HEK293 (cell line): ENCODE measurements at regions not wholly inside any gene's neighbourhood (a gene's known extent, or its start where the extent isn't known, plus 50 kb on each side); places are given as distances from the start of the nearest gene placed in this dataset.

Experiments used
- CTCF ChIA-PET: fragments of 350-600 bp; formaldehyde crosslinking; extraction: SDS; loops from one replicate; lab custom pipeline; 2021; ENCODE audit warnings: antibody characterized with exemption; lab: Yijun Ruan, JAX
- POLR2A ChIA-PET: fragments of 300-600 bp; formaldehyde crosslinking; extraction: SDS; loops from one replicate; lab custom pipeline; 2020; ENCODE audit warnings: antibody characterized with exemption, inconsistent platforms; lab: Yijun Ruan, JAX
- H3K27ac ChIP-seq: fragments of 200-500 bp; sonication (Bioruptor generic); 2 replicates; pipeline ENCODE4 v1.5.1; 2014; ENCODE audit warnings: low read depth, low read length, control low read depth, inconsistent platforms; ENCODE audit errors: extremely low read depth
- H3K36me3 ChIP-seq, 2 experiments: fragments of 200-500 bp in 1 of 2; sonication (Bioruptor generic) in 1 of 2; 1 replicate in 1 of 2; 2 replicates in 1 of 2; pipeline ENCODE4 v1.5.1; 2014 to 2017; ENCODE audit warnings: inconsistent platforms in 2 of 2, low read length in 2 of 2; ENCODE audit not compliant: control insufficient read depth in 2 of 2, insufficient read depth in 1 of 2
- H3K4me1 ChIP-seq: fragments of 200-500 bp; sonication (Bioruptor generic); 2 replicates; pipeline ENCODE4 v1.5.1; 2014; ENCODE audit warnings: mild to moderate bottlenecking, low read length, inconsistent platforms; ENCODE audit not compliant: control insufficient read depth, insufficient read depth
- H3K4me3 ChIP-seq: 2 replicates; pipeline ENCODE4 v1.5.1; 2011; ENCODE audit warnings: low read depth, mild to moderate bottlenecking, control low read depth, low read length, moderate library complexity
- H3K9me3 ChIP-seq: fragments of 200-500 bp; sonication (Bioruptor generic); 2 replicates; pipeline ENCODE4 v1.5.1; 2014; ENCODE audit warnings: low read depth, low read length, inconsistent platforms; ENCODE audit not compliant: control insufficient read depth, insufficient read depth
- GFI1B ChIP-seq: fragments of 450-650 bp; formaldehyde crosslinking; IDR thresholded peaks from 2 replicates; pipeline ENCODE4 v1.5.1; 2016; ENCODE audit warnings: missing biosample characterization, missing genetic modification characterization
- GLI2 ChIP-seq: fragments of 450-650 bp; formaldehyde crosslinking; IDR thresholded peaks from 2 replicates; pipeline ENCODE4; 2017; ENCODE audit warnings: missing biosample characterization, missing genetic modification characterization, low read depth, borderline replicate concordance
- HOXC10 ChIP-seq: sonication (generic); formaldehyde crosslinking; IDR thresholded peaks from 2 replicates; pipeline ENCODE4 v1.8.1; 2023; ENCODE audit warnings: mild to moderate bottlenecking, missing genetic modification reagents
- HOXD13 ChIP-seq: sonication (generic); formaldehyde crosslinking; IDR thresholded peaks from 2 replicates; pipeline ENCODE4 v1.8.0; 2022; ENCODE audit warnings: missing genetic modification reagents, borderline replicate concordance
- SETDB1 ChIP-seq: IDR thresholded peaks from one replicate; pipeline ENCODE4 v1.6.1; 2017; ENCODE audit warnings: mild to moderate bottlenecking, low read length, moderate library complexity, mixed read lengths; ENCODE audit not compliant: insufficient read length
- ZBTB1 ChIP-seq: fragments of 450-650 bp; formaldehyde crosslinking; IDR thresholded peaks from 2 replicates; pipeline ENCODE4 v1.5.1; 2016; ENCODE audit warnings: missing biosample characterization, missing genetic modification characterization
- ZBTB17 ChIP-seq: fragments of 450-650 bp; formaldehyde crosslinking; IDR thresholded peaks from 2 replicates; pipeline ENCODE4 v1.5.1; 2016; ENCODE audit warnings: missing biosample characterization, missing genetic modification characterization
- ZNF132 ChIP-seq: fragments of 450-650 bp; formaldehyde crosslinking; IDR thresholded peaks from 2 replicates; pipeline ENCODE4 v1.5.1; 2017; ENCODE audit warnings: missing biosample characterization, missing genetic modification characterization, borderline replicate concordance
- ZNF157 ChIP-seq: fragments of 450-650 bp; formaldehyde crosslinking; IDR thresholded peaks from 2 replicates; pipeline ENCODE4 v1.5.1; 2016; ENCODE audit warnings: missing biosample characterization, missing genetic modification characterization
- ZNF202 ChIP-seq: fragments of 450-650 bp; formaldehyde crosslinking; IDR thresholded peaks from 2 replicates; pipeline ENCODE4 v1.5.1; 2016; ENCODE audit warnings: missing biosample characterization, missing genetic modification characterization, borderline replicate concordance
- ZNF26 ChIP-seq: fragments of 450-650 bp; formaldehyde crosslinking; IDR thresholded peaks from 2 replicates; pipeline ENCODE4 v1.5.1; 2016; ENCODE audit warnings: missing biosample characterization, missing genetic modification characterization
- ZNF350 ChIP-seq: fragments of 450-650 bp; formaldehyde crosslinking; IDR thresholded peaks from 2 replicates; pipeline ENCODE4 v1.5.0; 2017; ENCODE audit warnings: missing biosample characterization, mild to moderate bottlenecking, missing genetic modification characterization
- ZNF416 ChIP-seq: fragments of 450-650 bp; formaldehyde crosslinking; IDR thresholded peaks from 2 replicates; pipeline ENCODE4 v1.5.1; 2016; ENCODE audit warnings: missing biosample characterization, missing genetic modification characterization
- ZNF423 ChIP-seq: fragments of 450-650 bp; formaldehyde crosslinking; IDR thresholded peaks from 2 replicates; pipeline ENCODE4 v1.5.1; 2016; ENCODE audit warnings: missing biosample characterization, missing genetic modification characterization
- ZNF449 ChIP-seq: fragments of 450-650 bp; formaldehyde crosslinking; IDR thresholded peaks from 2 replicates; pipeline ENCODE4 v1.5.1; 2017; ENCODE audit warnings: missing biosample characterization, mild to moderate bottlenecking, missing genetic modification characterization, moderate library complexity
- ZNF473 ChIP-seq: fragments of 450-650 bp; formaldehyde crosslinking; IDR thresholded peaks from 2 replicates; pipeline ENCODE4 v1.5.1; 2017; ENCODE audit warnings: missing biosample characterization, missing genetic modification characterization
- ZNF518A ChIP-seq: fragments of 450-650 bp; formaldehyde crosslinking; conservative IDR thresholded peaks from 2 replicates; pipeline ENCODE4 v1.5.1; 2016; ENCODE audit warnings: low read depth, missing biosample characterization, missing genetic modification characterization
- ZNF624 ChIP-seq: fragments of 450-650 bp; formaldehyde crosslinking; IDR thresholded peaks from 2 replicates; pipeline ENCODE4 v1.5.1; 2017; ENCODE audit warnings: missing biosample characterization, missing genetic modification characterization
- ZNF792 ChIP-seq: fragments of 450-650 bp; formaldehyde crosslinking; IDR thresholded peaks from 2 replicates; pipeline ENCODE4 v1.5.1; 2016; ENCODE audit warnings: missing biosample characterization, missing genetic modification characterization
- ZSCAN16 ChIP-seq: fragments of 450-650 bp; formaldehyde crosslinking; IDR thresholded peaks from 2 replicates; pipeline ENCODE4 v1.5.1; 2016; ENCODE audit warnings: missing biosample characterization, missing genetic modification characterization

GRCh38 chr4:176897226-176897625 lies 104.5 kb upstream of the VEGFC start (continued):
- no peak for TF ChIP-seq HOXC10 (CRISPR knock-in tag)
- no peak for TF ChIP-seq ZNF624 (tag by site-specific recombination)
- TF ChIP-seq HOXD13 (CRISPR knock-in tag): no peak
- no peak for TF ChIP-seq ZNF449 (tag by site-specific recombination)
- no peak for TF ChIP-seq GFI1B
- no peak for TF ChIP-seq ZNF132
- TF ChIP-seq ZBTB17 (tag by site-specific recombination): no peak

GRCh38 chr4:176898791-176899190 lies 106.1 kb upstream of the VEGFC start:
- Histone ChIP-seq H3K4me3 (no peak overlapping the region), H3K9me3 (no peaks in the 10 kb centered on the region), H3K4me1 (peaks cover 4% of the 10 kb centered on the region; the same call in 1 of the 2 replicates), H3K36me3 (no peaks in the 10 kb centered on the region), H3K27ac (no peak overlapping the region)
- CTCF ChIA-PET: no interaction called here
- TF ChIP-seq ZSCAN16: no peak
- TF ChIP-seq ZNF792 (tag by site-specific recombination): no peak
- TF ChIP-seq GLI2 (tag by site-specific recombination): no peak
- TF ChIP-seq ZNF518A (tag by site-specific recombination): no peak
- TF ChIP-seq ZNF350 (tag by site-specific recombination): no peak
- TF ChIP-seq ZNF473: no peak
- TF ChIP-seq ZNF423: no peak
- TF ChIP-seq SETDB1: no peak
- POLR2A ChIA-PET: no interaction called here

DNA sequence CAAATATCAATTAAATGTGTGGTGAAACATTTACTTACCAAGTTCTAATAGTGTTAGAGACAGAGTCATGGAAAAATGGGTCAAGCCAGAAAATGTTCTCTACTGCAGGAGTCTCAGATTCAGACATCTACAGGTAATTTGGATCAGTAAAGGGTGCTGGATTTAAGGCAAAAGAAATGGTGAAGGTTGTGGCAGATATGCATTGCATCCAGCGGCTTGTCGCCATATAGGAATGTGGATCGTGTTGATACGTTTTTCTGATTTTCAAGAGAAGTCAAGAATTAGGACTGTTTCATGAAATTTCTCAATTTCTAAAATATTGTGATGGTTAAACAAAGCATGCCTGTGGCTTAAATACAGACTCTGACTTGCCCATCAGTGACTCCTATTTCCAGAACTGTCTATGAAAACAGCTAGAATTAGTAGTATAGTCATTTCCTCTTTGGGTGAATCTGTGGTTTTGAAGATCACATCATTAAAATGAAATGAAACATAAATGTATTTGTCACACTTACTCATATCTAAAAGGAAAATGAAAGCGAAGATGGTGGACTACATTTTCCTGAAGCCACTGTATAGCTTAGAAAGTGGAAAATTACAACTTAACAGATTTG lies 110.1 kb upstream of the VEGFC start:
- H3K4me3 ChIP-seq: no peak overlapping the region
- no peaks in the 10 kb centered on the region for H3K4me1 ChIP-seq
- no peaks in the 10 kb centered on the region for H3K36me3 ChIP-seq
- ChIA-PET POLR2A (no interaction called here), CTCF (interaction anchor here (0.5 to 1.1 kb wide), 3 partner anchors 45 to 144 kb away, joined by 3 to 7 read pairs (median 3); no protein-coding TSS in a partner anchor)
- TF ChIP-seq ZNF202 (tag by site-specific recombination) (no peak), ZNF26 (tag by site-specific recombination) (no peak), ZBTB1 (tag by site-specific recombination) (no peak), ZNF416 (tag by site-specific recombination) (no peak), ZNF423 (no peak), ZNF157 (tag by site-specific recombination) (no peak)
- H3K9me3 ChIP-seq: no peaks in the 10 kb centered on the region
- H3K27ac ChIP-seq: no peak overlapping the region
